COLO668 (cell line): ENCODE measurements at regions not wholly inside any gene's neighbourhood (a gene's known extent, or its start where the extent isn't known, plus 50 kb on each side); places are given as distances from the start of the nearest gene placed in this dataset.

Experiments used
- DNase-seq: peaks from one replicate; lab custom pipeline; 2025; ENCODE audit not compliant: unreplicated experiment; lab: John Stamatoyannopoulos, UW

- DNase-seq: no peak
Observed at GRCh38 chrX:63993936-63994335, 208.9 kb upstream of the ARHGEF9 start.

GRCh38 chrX:63985906-63986305 is 200.9 kb upstream of the ARHGEF9 start:
- no peak for DNase-seq

GRCh38 chrX:63979480-63979879 is 194.5 kb upstream of the ARHGEF9 start:
- no peak for DNase-seq

GRCh38 chrX:63967551-63967950 is 182.5 kb upstream of the ARHGEF9 start:
- no peak for DNase-seq

- DNase-seq: no peak
Observed at GRCh38 chrX:63963095-63963784, 178.2 kb upstream of the ARHGEF9 start.

GRCh38 chrX:63961964-63962363 is 176.9 kb upstream of the ARHGEF9 start:
- no peak for DNase-seq

GRCh38 chrX:63959975-63960374 is 175.0 kb upstream of the ARHGEF9 start:
- DNase-seq: no peak

GRCh38 chrX:63958134-63958865 is 173.3 kb upstream of the ARHGEF9 start:
- DNase-seq: no peak

GRCh38 chrX:63935835-63936234 is 150.8 kb upstream of the ARHGEF9 start:
- no peak for DNase-seq

GRCh38 chrX:63934791-63935190 is 149.8 kb upstream of the ARHGEF9 start:
- DNase-seq: no peak

- no peak for DNase-seq
Observed at GRCh38 chrX:63934160-63934559, 149.1 kb upstream of the ARHGEF9 start.

- DNase-seq: no peak
Observed at GRCh38 chrX:63932907-63933306, 147.9 kb upstream of the ARHGEF9 start.

GRCh38 chrX:63932006-63932405 is 147.0 kb upstream of the ARHGEF9 start:
- no peak for DNase-seq

- no peak for DNase-seq
Observed at GRCh38 chrX:63930140-63930539, 145.1 kb upstream of the ARHGEF9 start.

GRCh38 chrX:63929608-63930007 is 144.6 kb upstream of the ARHGEF9 start:
- DNase-seq: no peak

- no peak for DNase-seq
Observed at GRCh38 chrX:63927848-63928247, 142.8 kb upstream of the ARHGEF9 start.

- no peak for DNase-seq
Observed at GRCh38 chrX:63922221-63922620, 137.2 kb upstream of the ARHGEF9 start.

GRCh38 chrX:63920875-63921274 is 135.9 kb upstream of the ARHGEF9 start:
- no peak for DNase-seq

GRCh38 chrX:63919081-63919480 is 134.1 kb upstream of the ARHGEF9 start:
- no peak for DNase-seq

GRCh38 chrX:63918611-63919010 is 133.6 kb upstream of the ARHGEF9 start:
- peak; percentile 0 for DNase-seq

- DNase-seq: no peak
Observed at GRCh38 chrX:63917296-63917695, 132.3 kb upstream of the ARHGEF9 start.

GRCh38 chrX:63913719-63914118 is 128.7 kb upstream of the ARHGEF9 start:
- no peak for DNase-seq

GRCh38 chrX:63889001-63889400 is 104.0 kb upstream of the ARHGEF9 start:
- DNase-seq: no peak
